Keratinocyte (primary cell): ENCODE measurements at regions not wholly inside any gene's neighbourhood (a gene's known extent, or its start where the extent isn't known, plus 50 kb on each side); places are given as distances from the start of the nearest gene placed in this dataset.

ENCODE experiments used
- EZH2 ChIP-seq: IDR thresholded peaks from one replicate; pipeline ENCODE4 v1.6.1; 2012; ENCODE audit warnings: inconsistent platforms, mild to moderate bottlenecking, low read length, moderate library complexity
- TF ChIP-seq, protein P1 (sequence below), 3 experiments: IDR thresholded peaks in 1 of 3; conservative IDR thresholded peaks in 1 of 3; optimal IDR thresholded peaks in 1 of 3; 2 replicates in 2 of 3; 3 replicates in 1 of 3; pipeline versions ENCODE3 to v1.5.1; 2011; ENCODE audit warnings: low read length in 3 of 3, mild to moderate bottlenecking in 3 of 3, moderate library complexity in 2 of 3, control low read depth in 1 of 3, inconsistent platforms in 1 of 3; ENCODE audit not compliant: insufficient read depth in 2 of 3; ENCODE audit errors: extremely low read depth in 1 of 3

DNA sequence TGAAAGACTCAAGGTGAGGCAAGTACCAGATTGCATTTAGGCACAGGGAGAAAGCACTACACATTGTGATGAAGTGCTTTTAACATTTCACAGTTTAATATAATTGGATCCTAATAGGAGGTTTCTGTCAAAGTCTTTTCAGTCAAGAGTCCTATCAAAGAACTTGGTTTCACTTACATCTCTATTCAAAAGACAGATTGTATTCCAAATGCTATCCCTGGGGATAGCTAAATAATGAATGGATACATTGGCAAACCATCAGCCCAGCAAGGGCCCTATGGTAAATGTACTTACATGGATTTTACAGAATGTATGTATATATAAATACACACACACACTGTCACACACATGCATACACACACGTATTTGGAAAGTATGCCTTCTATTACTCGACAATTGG lies 655.5 kb upstream of the FLRT2 start:
- TF ChIP-seq EZH2, result no peak
- TF ChIP-seq, protein P1, sequence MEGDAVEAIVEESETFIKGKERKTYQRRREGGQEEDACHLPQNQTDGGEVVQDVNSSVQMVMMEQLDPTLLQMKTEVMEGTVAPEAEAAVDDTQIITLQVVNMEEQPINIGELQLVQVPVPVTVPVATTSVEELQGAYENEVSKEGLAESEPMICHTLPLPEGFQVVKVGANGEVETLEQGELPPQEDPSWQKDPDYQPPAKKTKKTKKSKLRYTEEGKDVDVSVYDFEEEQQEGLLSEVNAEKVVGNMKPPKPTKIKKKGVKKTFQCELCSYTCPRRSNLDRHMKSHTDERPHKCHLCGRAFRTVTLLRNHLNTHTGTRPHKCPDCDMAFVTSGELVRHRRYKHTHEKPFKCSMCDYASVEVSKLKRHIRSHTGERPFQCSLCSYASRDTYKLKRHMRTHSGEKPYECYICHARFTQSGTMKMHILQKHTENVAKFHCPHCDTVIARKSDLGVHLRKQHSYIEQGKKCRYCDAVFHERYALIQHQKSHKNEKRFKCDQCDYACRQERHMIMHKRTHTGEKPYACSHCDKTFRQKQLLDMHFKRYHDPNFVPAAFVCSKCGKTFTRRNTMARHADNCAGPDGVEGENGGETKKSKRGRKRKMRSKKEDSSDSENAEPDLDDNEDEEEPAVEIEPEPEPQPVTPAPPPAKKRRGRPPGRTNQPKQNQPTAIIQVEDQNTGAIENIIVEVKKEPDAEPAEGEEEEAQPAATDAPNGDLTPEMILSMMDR (optimal IDR thresholded peaks at IDR 0.05 in 1 of 3, IDR thresholded peaks at IDR 0.05 in 1 of 3, conservative IDR thresholded peaks at IDR 0.05 in 1 of 3; ENCODE audit: extremely low read depth in 1 of 3, insufficient read depth in 2 of 3, low read length in 3 of 3), result no peak
